ENCODE measurements at regions not wholly inside any gene's neighbourhood (a gene's known extent, or its start where the extent isn't known, plus 50 kb on each side); places are given as distances from the start of the nearest gene placed in this dataset.

DNA sequence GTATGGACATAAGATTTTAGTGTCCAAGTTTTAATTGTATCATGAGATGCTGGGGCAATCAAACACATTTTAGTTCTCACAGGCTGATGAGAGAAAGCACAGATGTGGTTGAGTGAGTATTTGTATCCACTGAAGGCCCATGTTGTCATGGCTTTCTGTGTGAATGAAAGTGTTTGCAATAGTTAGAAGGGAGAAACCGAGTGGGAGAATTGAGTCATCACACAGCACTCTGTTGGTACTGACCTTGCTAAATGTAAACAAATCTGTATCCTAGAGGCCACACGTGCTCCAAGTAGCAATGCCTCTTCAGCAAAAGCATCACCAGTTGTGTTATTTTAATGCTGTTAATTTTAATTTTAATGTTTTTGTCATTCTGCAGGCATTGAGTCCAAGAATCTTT, 121.2 kb downstream of the EMX2 start (continued):
- TF ChIP-seq, protein P1, sequence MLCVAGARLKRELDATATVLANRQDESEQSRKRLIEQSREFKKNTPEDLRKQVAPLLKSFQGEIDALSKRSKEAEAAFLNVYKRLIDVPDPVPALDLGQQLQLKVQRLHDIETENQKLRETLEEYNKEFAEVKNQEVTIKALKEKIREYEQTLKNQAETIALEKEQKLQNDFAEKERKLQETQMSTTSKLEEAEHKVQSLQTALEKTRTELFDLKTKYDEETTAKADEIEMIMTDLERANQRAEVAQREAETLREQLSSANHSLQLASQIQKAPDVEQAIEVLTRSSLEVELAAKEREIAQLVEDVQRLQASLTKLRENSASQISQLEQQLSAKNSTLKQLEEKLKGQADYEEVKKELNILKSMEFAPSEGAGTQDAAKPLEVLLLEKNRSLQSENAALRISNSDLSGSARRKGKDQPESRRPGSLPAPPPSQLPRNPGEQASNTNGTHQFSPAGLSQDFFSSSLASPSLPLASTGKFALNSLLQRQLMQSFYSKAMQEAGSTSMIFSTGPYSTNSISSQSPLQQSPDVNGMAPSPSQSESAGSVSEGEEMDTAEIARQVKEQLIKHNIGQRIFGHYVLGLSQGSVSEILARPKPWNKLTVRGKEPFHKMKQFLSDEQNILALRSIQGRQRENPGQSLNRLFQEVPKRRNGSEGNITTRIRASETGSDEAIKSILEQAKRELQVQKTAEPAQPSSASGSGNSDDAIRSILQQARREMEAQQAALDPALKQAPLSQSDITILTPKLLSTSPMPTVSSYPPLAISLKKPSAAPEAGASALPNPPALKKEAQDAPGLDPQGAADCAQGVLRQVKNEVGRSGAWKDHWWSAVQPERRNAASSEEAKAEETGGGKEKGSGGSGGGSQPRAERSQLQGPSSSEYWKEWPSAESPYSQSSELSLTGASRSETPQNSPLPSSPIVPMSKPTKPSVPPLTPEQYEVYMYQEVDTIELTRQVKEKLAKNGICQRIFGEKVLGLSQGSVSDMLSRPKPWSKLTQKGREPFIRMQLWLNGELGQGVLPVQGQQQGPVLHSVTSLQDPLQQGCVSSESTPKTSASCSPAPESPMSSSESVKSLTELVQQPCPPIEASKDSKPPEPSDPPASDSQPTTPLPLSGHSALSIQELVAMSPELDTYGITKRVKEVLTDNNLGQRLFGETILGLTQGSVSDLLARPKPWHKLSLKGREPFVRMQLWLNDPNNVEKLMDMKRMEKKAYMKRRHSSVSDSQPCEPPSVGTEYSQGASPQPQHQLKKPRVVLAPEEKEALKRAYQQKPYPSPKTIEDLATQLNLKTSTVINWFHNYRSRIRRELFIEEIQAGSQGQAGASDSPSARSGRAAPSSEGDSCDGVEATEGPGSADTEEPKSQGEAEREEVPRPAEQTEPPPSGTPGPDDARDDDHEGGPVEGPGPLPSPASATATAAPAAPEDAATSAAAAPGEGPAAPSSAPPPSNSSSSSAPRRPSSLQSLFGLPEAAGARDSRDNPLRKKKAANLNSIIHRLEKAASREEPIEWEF (IDR thresholded peaks at IDR 0.05; ENCODE audit: insufficient replicate concordance, low read depth, low read length) = peak; percentile 86

- H3K79me2 ChIP-seq (ENCODE audit: control insufficient read depth, insufficient read depth, low read length) = no peaks in the 10 kb centered on the region
- no peaks in the 10 kb centered on the region for H3K36me3 ChIP-seq (ENCODE audit: control insufficient read depth in 2 of 2, insufficient read depth in 2 of 2, low read length in 1 of 2)
- no peak overlapping the region for H3K4me2 ChIP-seq (ENCODE audit: control insufficient read depth, insufficient read depth)
- ChIA-PET RAD21 (ENCODE audit: unreplicated experiment) (interaction anchor here (3.1 to 5.0 kb wide), 2 partner anchors 11 to 42 kb away, joined by 11 to 64 read pairs; no protein-coding TSS in a partner anchor), POLR2A (interaction anchor here (1.1 to 1.8 kb wide), 4 partner anchors 9 to 45 kb away, joined by 3 to 5 read pairs (median 4); no protein-coding TSS in a partner anchor), SMC1A (ENCODE audit: uncharacterized antibody, unreplicated experiment) (interaction anchor here (3.4 to 17.2 kb wide), 3 partner anchors 9 to 44 kb away, joined by 21 to 300 read pairs (median 97); no protein-coding TSS in a partner anchor), CTCF (interaction anchor here (1.2 to 3.2 kb wide), 2 partner anchors 13 to 34 kb away, joined by 3 to 23 read pairs; no protein-coding TSS in a partner anchor)
- in situ Hi-C loops (cut with MboI) (no loop called here), intact Hi-C loops (cut with micrococcal nuclease; ENCODE audit: unreplicated experiment) (no loop called here)
- ATAC-seq = no peak
- H3K4me3 ChIP-seq = no peak overlapping the region
- no peak overlapping the region for H3K27ac ChIP-seq (ENCODE audit: control insufficient read depth, insufficient read depth)
- DNase-seq (ENCODE audit: low read depth, low spot score) = no peak
- H3K9ac ChIP-seq (ENCODE audit: control insufficient read depth, insufficient read depth, low read length) = no peak overlapping the region
- H2AFZ ChIP-seq (ENCODE audit: control insufficient read depth, low read depth, low read length) = no peak overlapping the region
- no peak for FAIRE-seq
- no TSS peak for BruUV-seq (replicated peaks)
- H3K4me1 ChIP-seq (ENCODE audit: control insufficient read depth, insufficient read depth, low read length) = peaks cover 8% of the 10 kb centered on the region
- H3K9me3 ChIP-seq (replicated peaks; ENCODE audit: control insufficient read depth, insufficient read depth, low read length) = peaks cover 4% of the 10 kb centered on the region; the same call in 2 of the 3 replicates
- no peaks in the 10 kb centered on the region for H3K27me3 ChIP-seq (replicated peaks in 1 of 2; ENCODE audit: control insufficient read depth in 2 of 2, insufficient read depth in 2 of 2, low read length in 1 of 2)
- no peaks in the 10 kb centered on the region for H4K20me1 ChIP-seq (ENCODE audit: control insufficient read depth, insufficient read depth)
- WGBS (ENCODE audit: insufficient coverage, insufficient replicate concordance, low lambda C conversion rate, missing lambda C conversion rate) = 73% methylated on average over 5 of the region's 5 CpGs
- TF ChIP-seq MYC (IDR thresholded peaks at IDR 0.05; ENCODE audit: insufficient read depth, insufficient read length, insufficient replicate concordance, low read length, severe bottlenecking) (no peak), ZBTB40 (IDR thresholded peaks at IDR 0.05; ENCODE audit: borderline replicate concordance) (peak; percentile 70), GABPA (IDR thresholded peaks at IDR 0.05; ENCODE audit: low read depth) (no peak), RELA (IDR thresholded peaks at IDR 0.05; ENCODE audit: borderline replicate concordance, partially characterized antibody) (no peak), ZNF217 (IDR thresholded peaks at IDR 0.05) (no peak), NR2C1 (IDR thresholded peaks at IDR 0.05) (no peak), FOXM1 (IDR thresholded peaks at IDR 0.05; ENCODE audit: low read depth, low read length) (no peak)
- TF ChIP-seq, protein P2, sequence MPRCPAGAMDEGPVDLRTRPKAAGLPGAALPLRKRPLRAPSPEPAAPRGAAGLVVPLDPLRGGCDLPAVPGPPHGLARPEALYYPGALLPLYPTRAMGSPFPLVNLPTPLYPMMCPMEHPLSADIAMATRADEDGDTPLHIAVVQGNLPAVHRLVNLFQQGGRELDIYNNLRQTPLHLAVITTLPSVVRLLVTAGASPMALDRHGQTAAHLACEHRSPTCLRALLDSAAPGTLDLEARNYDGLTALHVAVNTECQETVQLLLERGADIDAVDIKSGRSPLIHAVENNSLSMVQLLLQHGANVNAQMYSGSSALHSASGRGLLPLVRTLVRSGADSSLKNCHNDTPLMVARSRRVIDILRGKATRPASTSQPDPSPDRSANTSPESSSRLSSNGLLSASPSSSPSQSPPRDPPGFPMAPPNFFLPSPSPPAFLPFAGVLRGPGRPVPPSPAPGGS (IDR thresholded peaks at IDR 0.05; ENCODE audit: borderline replicate concordance, insufficient read depth, low read depth, low read length, poor library complexity, severe bottlenecking) = no peak
Observed at GRCh38 chr10:117664288-117664687, 121.7 kb downstream of the EMX2 start.

Data from GM12878 (cell line).